HFFc6 (cell line): ENCODE measurements at regions not wholly inside any gene's neighbourhood (a gene's known extent, or its start where the extent isn't known, plus 50 kb on each side); places are given as distances from the start of the nearest gene placed in this dataset.

Experiments used
- DNase-seq: peaks from one replicate; pipeline ENCODE4 v3.0.0-alpha.2; 2018
- H3K27ac Mint-ChIP-seq: 2 replicates; pipeline ENCODE4 v1.8.0; 2020; ENCODE audit warnings: mild to moderate bottlenecking, mixed read lengths
- H3K27me3 Mint-ChIP-seq: 2 replicates; pipeline ENCODE4 v1.8.0; 2021; ENCODE audit warnings: mild to moderate bottlenecking, moderate library complexity, mixed read lengths; ENCODE audit not compliant: insufficient read depth
- H3K36me3 Mint-ChIP-seq: 2 replicates; pipeline ENCODE4 v1.8.0; 2021; ENCODE audit warnings: low read depth, mixed read lengths
- H3K4me1 Mint-ChIP-seq: 2 replicates; pipeline ENCODE4 v1.8.0; 2020; ENCODE audit warnings: low read depth, mixed read lengths
- H3K4me3 Mint-ChIP-seq: 2 replicates; pipeline ENCODE4 v1.8.0; 2020; ENCODE audit warnings: mild to moderate bottlenecking, moderate library complexity, mixed read lengths
- H3K9me3 Mint-ChIP-seq: 2 replicates; pipeline ENCODE4 v1.8.0; 2020; ENCODE audit warnings: mild to moderate bottlenecking, mixed read lengths
- CTCF ChIP-seq: fragments of 200-600 bp; sonication (generic); IDR thresholded peaks from 2 replicates; pipeline ENCODE4 v1.5.0; 2021; ENCODE audit warnings: antibody characterized with exemption, mild to moderate bottlenecking

- Mint-ChIP-seq H3K4me3 (peak overlapping the region; percentile 2; the same call in 1 of the 2 replicates), H3K27me3 (peaks cover 6% of the 10 kb centered on the region), H3K36me3 (no peaks in the 10 kb centered on the region), H3K27ac (peak overlapping the region; percentile 59), H3K4me1 (peaks cover 47% of the 10 kb centered on the region), H3K9me3 (no peaks in the 10 kb centered on the region)
- TF ChIP-seq CTCF: no peak
- peak; percentile 35 for DNase-seq
Measured at GRCh38 chr16:48076455-48077012, 79.3 kb downstream of the ABCC12 start.

GRCh38 chr16:48075398-48075797, 80.4 kb downstream of the ABCC12 start:
- Mint-ChIP-seq H3K36me3 (no peaks in the 10 kb centered on the region), H3K9me3 (no peaks in the 10 kb centered on the region), H3K27ac (peak overlapping the region; percentile 59), H3K4me3 (no peak overlapping the region), H3K4me1 (peaks cover 39% of the 10 kb centered on the region), H3K27me3 (peaks cover 10% of the 10 kb centered on the region)
- DNase-seq: peak; percentile 65
- no peak for TF ChIP-seq CTCF

- peaks cover 42% of the 10 kb centered on the region for H3K27me3 Mint-ChIP-seq
- H3K9me3 Mint-ChIP-seq: peaks cover 4% of the 10 kb centered on the region; the same call in 1 of the 2 replicates
- H3K36me3 Mint-ChIP-seq: peaks cover 8% of the 10 kb centered on the region; the same call in 1 of the 2 replicates
- no peak for TF ChIP-seq CTCF
- DNase-seq: no peak
- no peak overlapping the region for H3K27ac Mint-ChIP-seq
- no peak overlapping the region for H3K4me3 Mint-ChIP-seq
- no peaks in the 10 kb centered on the region for H3K4me1 Mint-ChIP-seq
Measured at GRCh38 chr16:48067388-48067787, 88.4 kb downstream of the ABCC12 start.

GRCh38 chr16:48064971-48065370, 90.8 kb downstream of the ABCC12 start:
- H3K4me3 Mint-ChIP-seq: no peak overlapping the region
- H3K27ac Mint-ChIP-seq: no peak overlapping the region
- TF ChIP-seq CTCF: no peak
- peaks cover 4% of the 10 kb centered on the region; the same call in 1 of the 2 replicates for H3K9me3 Mint-ChIP-seq
- H3K36me3 Mint-ChIP-seq: peaks cover 8% of the 10 kb centered on the region; the same call in 1 of the 2 replicates
- H3K4me1 Mint-ChIP-seq: peaks cover 5% of the 10 kb centered on the region; the same call in 1 of the 2 replicates
- DNase-seq: no peak
- peaks cover 33% of the 10 kb centered on the region for H3K27me3 Mint-ChIP-seq

- Mint-ChIP-seq H3K4me3 (no peak overlapping the region), H3K36me3 (peaks cover 8% of the 10 kb centered on the region; the same call in 1 of the 2 replicates), H3K9me3 (peaks cover 4% of the 10 kb centered on the region; the same call in 1 of the 2 replicates), H3K27ac (no peak overlapping the region), H3K27me3 (peaks cover 19% of the 10 kb centered on the region), H3K4me1 (peaks cover 5% of the 10 kb centered on the region; the same call in 1 of the 2 replicates)
- no peak for DNase-seq
- TF ChIP-seq CTCF: no peak
Measured at GRCh38 chr16:48062681-48063080, 93.1 kb downstream of the ABCC12 start.
